Colon (tissue), 2 donors: ENCODE measurements at regions not wholly inside any gene's neighbourhood (a gene's known extent, or its start where the extent isn't known, plus 50 kb on each side); places are given as distances from the start of the nearest gene placed in this dataset.

Experiments
- FAIRE-seq: peaks from 2 replicates; lab custom pipeline; 2012; peaks lifted over from hg19 to GRCh38; lab: Jason Lieb, UNC
- donor health status: control.
- donor health status: control.

GRCh38 chr10:78863140-78863905, 205.4 kb upstream of the ZMIZ1 start:
- FAIRE-seq = no peak

GRCh38 chr10:78863906-78864239, 204.9 kb upstream of the ZMIZ1 start:
- FAIRE-seq = no peak

- FAIRE-seq = no peak
These were observed 203.8 kb upstream of the ZMIZ1 start for GRCh38 chr10:78864761-78865537.

GRCh38 chr10:78865538-78865875, 203.3 kb upstream of the ZMIZ1 start:
- no peak for FAIRE-seq

- no peak for FAIRE-seq
These were observed 202.6 kb upstream of the ZMIZ1 start for GRCh38 chr10:78865931-78866717.

- FAIRE-seq = no peak
These were observed 201.8 kb upstream of the ZMIZ1 start for GRCh38 chr10:78866731-78867554.

GRCh38 chr10:78867555-78867939, 201.2 kb upstream of the ZMIZ1 start:
- FAIRE-seq = no peak

- no peak for FAIRE-seq
These were observed 200.7 kb upstream of the ZMIZ1 start for GRCh38 chr10:78868048-78868447.

GRCh38 chr10:78868456-78868855, 200.3 kb upstream of the ZMIZ1 start:
- no peak for FAIRE-seq

- FAIRE-seq = no peak
These were observed 199.9 kb upstream of the ZMIZ1 start for GRCh38 chr10:78868861-78869260.

GRCh38 chr10:78869508-78870454, 199.0 kb upstream of the ZMIZ1 start:
- FAIRE-seq = no peak

- no peak for FAIRE-seq
These were observed 198.3 kb upstream of the ZMIZ1 start for GRCh38 chr10:78870458-78870857.

- no peak for FAIRE-seq
These were observed 197.0 kb upstream of the ZMIZ1 start for GRCh38 chr10:78871796-78872195.

- no peak for FAIRE-seq
These were observed 195.4 kb upstream of the ZMIZ1 start for GRCh38 chr10:78873413-78873812.

GRCh38 chr10:78875331-78875877, 193.4 kb upstream of the ZMIZ1 start:
- FAIRE-seq = no peak

GRCh38 chr10:78875932-78876331, 192.8 kb upstream of the ZMIZ1 start:
- no peak for FAIRE-seq

- FAIRE-seq = no peak
These were observed 192.3 kb upstream of the ZMIZ1 start for GRCh38 chr10:78876449-78876848.

GRCh38 chr10:78879621-78880020, 189.1 kb upstream of the ZMIZ1 start:
- FAIRE-seq = no peak

- FAIRE-seq = no peak
These were observed 182.6 kb upstream of the ZMIZ1 start for GRCh38 chr10:78886129-78886528.

GRCh38 chr10:78889536-78890063, 179.2 kb upstream of the ZMIZ1 start:
- no peak for FAIRE-seq
